ENCODE measurements at regions not wholly inside any gene's neighbourhood (a gene's known extent, or its start where the extent isn't known, plus 50 kb on each side); places are given as distances from the start of the nearest gene placed in this dataset.
"Not testable (repeated sequence)": the region's sequence is repeated elsewhere in the genome, so short reads cannot be mapped to it uniquely, and the experiment has no call there.

DNA sequence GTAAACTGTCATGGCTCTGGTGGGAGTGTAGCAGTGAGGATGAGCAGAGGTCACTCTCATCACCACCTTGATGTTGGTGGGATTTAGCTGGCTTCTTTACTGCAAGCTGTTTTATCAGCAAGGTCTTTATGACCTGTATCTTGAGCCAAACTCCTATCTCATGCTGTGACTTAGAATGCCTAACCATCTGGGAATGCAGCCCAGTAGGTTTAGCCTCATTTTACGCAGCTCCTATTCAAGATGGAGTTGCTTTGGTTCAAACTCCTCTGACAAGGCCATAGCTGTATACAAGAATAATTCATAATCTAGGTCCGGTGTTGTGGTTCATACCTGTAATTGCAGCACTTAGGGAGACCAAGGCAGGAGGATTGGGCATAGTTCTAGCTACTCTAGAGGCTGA, 85.1 kb downstream of the ARRDC3 start:
- H3K4me3 ChIP-seq (ENCODE audit: low read depth, low read length) = no peak overlapping the region
- TF ChIP-seq, protein P1, sequence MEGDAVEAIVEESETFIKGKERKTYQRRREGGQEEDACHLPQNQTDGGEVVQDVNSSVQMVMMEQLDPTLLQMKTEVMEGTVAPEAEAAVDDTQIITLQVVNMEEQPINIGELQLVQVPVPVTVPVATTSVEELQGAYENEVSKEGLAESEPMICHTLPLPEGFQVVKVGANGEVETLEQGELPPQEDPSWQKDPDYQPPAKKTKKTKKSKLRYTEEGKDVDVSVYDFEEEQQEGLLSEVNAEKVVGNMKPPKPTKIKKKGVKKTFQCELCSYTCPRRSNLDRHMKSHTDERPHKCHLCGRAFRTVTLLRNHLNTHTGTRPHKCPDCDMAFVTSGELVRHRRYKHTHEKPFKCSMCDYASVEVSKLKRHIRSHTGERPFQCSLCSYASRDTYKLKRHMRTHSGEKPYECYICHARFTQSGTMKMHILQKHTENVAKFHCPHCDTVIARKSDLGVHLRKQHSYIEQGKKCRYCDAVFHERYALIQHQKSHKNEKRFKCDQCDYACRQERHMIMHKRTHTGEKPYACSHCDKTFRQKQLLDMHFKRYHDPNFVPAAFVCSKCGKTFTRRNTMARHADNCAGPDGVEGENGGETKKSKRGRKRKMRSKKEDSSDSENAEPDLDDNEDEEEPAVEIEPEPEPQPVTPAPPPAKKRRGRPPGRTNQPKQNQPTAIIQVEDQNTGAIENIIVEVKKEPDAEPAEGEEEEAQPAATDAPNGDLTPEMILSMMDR (IDR thresholded peaks at IDR 0.05; ENCODE audit: low read depth, low read length) = no peak
- no peak for DNase-seq (ENCODE audit: low read depth, low spot score)
- in situ Hi-C loops (cut with HindIII; ENCODE audit: low sequenced_read_pairs) = no loop called here

- TF ChIP-seq, protein P1 (IDR thresholded peaks at IDR 0.05; ENCODE audit: low read depth, low read length) = no peak
- in situ Hi-C loops (cut with HindIII; ENCODE audit: low sequenced_read_pairs) = no loop called here
- peak; percentile 80 for DNase-seq (ENCODE audit: low read depth, low spot score)
- H3K4me3 ChIP-seq (ENCODE audit: low read depth, low read length) = no peak overlapping the region
Observed at GRCh38 chr5:91296674-91297143, 86.4 kb downstream of the ARRDC3 start.

GRCh38 chr5:91296102-91296501, 87.0 kb downstream of the ARRDC3 start:
- in situ Hi-C loops (cut with HindIII; ENCODE audit: low sequenced_read_pairs) = not testable (repeated sequence)

DNA sequence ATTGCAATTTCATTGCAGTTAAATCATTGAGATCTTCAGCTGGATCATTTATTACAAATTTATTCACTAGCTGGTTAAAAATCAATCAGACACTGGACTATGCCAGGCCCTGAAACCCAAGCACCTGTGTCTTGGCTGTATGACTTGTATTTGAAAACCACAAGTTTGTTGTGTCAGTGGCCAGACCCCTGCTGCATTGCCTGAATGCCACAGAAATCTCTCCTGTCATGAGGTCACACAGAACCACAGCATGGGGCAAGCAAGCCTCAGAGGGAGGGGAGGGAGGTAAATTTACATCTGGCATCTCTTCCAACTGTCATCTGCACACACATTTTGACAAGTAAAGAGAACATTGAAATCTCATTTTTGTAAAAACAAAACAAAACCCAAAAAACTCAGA, 90.0 kb downstream of the ARRDC3 start:
- in situ Hi-C loops (cut with HindIII; ENCODE audit: low sequenced_read_pairs) = no loop called here
- TF ChIP-seq, protein P1 (IDR thresholded peaks at IDR 0.05; ENCODE audit: low read depth, low read length) = no peak
- peak; percentile 84 for DNase-seq (ENCODE audit: low read depth, low spot score)
- no peak overlapping the region for H3K4me3 ChIP-seq (ENCODE audit: low read depth, low read length)

More at GRCh38 chr5:91296102-91296501, 87.0 kb downstream of the ARRDC3 start:
- H3K4me3 ChIP-seq (ENCODE audit: low read depth, low read length); DNase-seq (ENCODE audit: low read depth, low spot score): not testable (repeated sequence)

- in situ Hi-C loops (cut with HindIII; ENCODE audit: low sequenced_read_pairs) = no loop called here
- no peak for DNase-seq (ENCODE audit: low read depth, low spot score)
Observed at GRCh38 chr5:91291628-91292569, 91.2 kb downstream of the ARRDC3 start.

DNA sequence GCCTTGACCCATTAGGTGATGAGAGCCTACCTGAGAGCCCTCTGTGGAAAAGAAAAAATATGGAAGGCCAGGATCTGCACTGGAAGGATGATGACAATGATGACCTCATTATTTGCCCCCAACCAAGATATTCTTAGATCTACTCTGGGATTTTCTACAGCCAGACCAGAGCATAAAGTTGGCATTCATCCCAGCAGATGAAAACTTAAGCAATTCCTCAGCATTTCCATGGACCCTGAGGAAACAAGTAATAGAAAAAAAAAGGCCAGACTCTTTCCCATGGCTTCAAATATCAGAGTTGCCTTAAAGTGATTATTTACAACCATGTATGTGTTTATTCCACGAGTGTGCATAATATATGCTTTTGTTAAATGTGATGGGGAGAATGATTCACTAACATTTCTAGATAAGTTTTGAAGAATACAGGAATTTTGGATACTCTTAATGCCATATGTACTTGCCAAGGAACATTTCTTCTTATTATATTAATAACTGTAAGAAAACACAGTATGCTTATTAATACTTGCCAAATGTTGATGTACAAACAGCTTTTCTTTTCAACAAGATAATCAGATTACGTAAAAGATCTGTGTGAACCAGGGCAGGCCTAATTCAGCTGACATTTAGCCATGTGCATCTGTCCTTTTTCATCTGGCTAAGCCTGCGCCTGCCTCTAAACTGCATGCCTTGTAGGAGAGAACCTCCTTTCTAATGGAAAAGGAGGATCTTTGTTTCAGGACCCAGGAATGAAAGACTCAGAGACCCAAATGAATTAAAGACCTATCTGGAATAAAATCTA, 94.8 kb downstream of the ARRDC3 start:
- in situ Hi-C loops (cut with HindIII; ENCODE audit: low sequenced_read_pairs) = no loop called here
- TF ChIP-seq, protein P1 (IDR thresholded peaks at IDR 0.05; ENCODE audit: low read depth, low read length) = no peak
- H3K4me3 ChIP-seq (ENCODE audit: low read depth, low read length) = no peak overlapping the region
- peak; percentile 79 for DNase-seq (ENCODE audit: low read depth, low spot score)

More at GRCh38 chr5:91291628-91292569, 91.2 kb downstream of the ARRDC3 start:
- H3K4me3 ChIP-seq (ENCODE audit: low read depth, low read length) = no peak overlapping the region
- TF ChIP-seq, protein P1 (IDR thresholded peaks at IDR 0.05; ENCODE audit: low read depth, low read length) = no peak

DNA sequence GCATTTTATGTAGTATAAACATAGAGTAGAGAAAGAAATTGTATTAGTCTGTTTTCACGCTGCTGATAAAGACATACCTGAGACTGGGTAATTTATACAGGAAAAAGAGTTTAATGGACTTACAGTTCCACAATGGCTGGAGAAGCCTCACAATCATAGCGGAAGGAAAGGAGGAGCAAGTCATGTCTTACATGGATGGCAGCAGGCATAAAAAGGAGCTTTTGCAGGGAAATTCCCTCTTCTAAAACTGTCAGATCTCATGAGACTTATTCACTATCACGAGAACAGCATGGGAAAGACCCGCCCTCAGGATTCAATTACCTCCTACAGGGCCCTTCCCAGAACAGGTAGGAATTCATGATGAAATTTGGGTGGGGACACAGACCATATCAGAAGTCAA, 98.1 kb downstream of the ARRDC3 start:
- DNase-seq (ENCODE audit: low read depth, low spot score); in situ Hi-C loops (cut with HindIII; ENCODE audit: low sequenced_read_pairs): not testable (repeated sequence)

More for the DNA sequence above, 98.1 kb downstream of the ARRDC3 start:
- H3K4me3 ChIP-seq (ENCODE audit: low read depth, low read length) = not testable (repeated sequence)
